GM12878 (cell line): ENCODE measurements at regions not wholly inside any gene's neighbourhood (a gene's known extent, or its start where the extent isn't known, plus 50 kb on each side); places are given as distances from the start of the nearest gene placed in this dataset.

Source experiments
- ATAC-seq: fragments of 200-7000 bp; cut with Tn5 transposase; 3 replicates; pipeline ENCODE4 v1.9.1; 2020; ENCODE audit warnings: mild to moderate bottlenecking, moderate library complexity
- BruUV-seq: library from RNA; stranded (reverse); fragments of 400-500 nt; replicated peaks from 2 replicates; lab custom pipeline; 2021; lab: Mats Ljungman, UMichigan
- CTCF ChIA-PET: fragments of 300-600 bp; sonication (Branson Sonifier 250); formaldehyde crosslinking; extraction: SDS; loops from one replicate; lab custom pipeline; 2021; ENCODE audit warnings: inconsistent platforms; lab: Yijun Ruan, JAX
- POLR2A ChIA-PET: fragments of 350-600 bp; formaldehyde crosslinking; extraction: SDS; loops from one replicate; lab custom pipeline; 2021; ENCODE audit warnings: inconsistent platforms; lab: Charles Lee
- RAD21 ChIA-PET: fragments of 300-600 bp; sonication (Branson Sonifier 250); formaldehyde crosslinking; loops from one replicate; lab custom pipeline; 2023; ENCODE audit warnings: antibody characterized with exemption; ENCODE audit not compliant: unreplicated experiment; lab: Charles Lee
- SMC1A ChIA-PET: fragments of 300-600 bp; sonication (Branson Sonifier 250); formaldehyde crosslinking; loops from one replicate; lab custom pipeline; 2023; ENCODE audit not compliant: unreplicated experiment, uncharacterized antibody; lab: Charles Lee
- DNase-seq: peaks from one replicate; pipeline ENCODE4 v3.0.0-alpha.2; 2011; ENCODE audit warnings: low read depth, low spot score
- FAIRE-seq: peaks from 3 replicates; lab custom pipeline; 2011; peaks lifted over from hg19 to GRCh38; lab: Jason Lieb, UNC
- H2AFZ ChIP-seq: 2 replicates; pipeline ENCODE4 v1.6.0; 2011; ENCODE audit warnings: low read depth, low read length, control low read depth; ENCODE audit not compliant: control insufficient read depth
- H3K27ac ChIP-seq: 2 replicates; pipeline ENCODE4 v1.5.1; 2011; ENCODE audit warnings: control low read depth; ENCODE audit not compliant: control insufficient read depth, insufficient read depth
- H3K27me3 ChIP-seq, 2 experiments: replicated peaks in 1 of 2; 2 replicates each; pipeline versions ENCODE4 v1.6.0 to v1.6.1; 2011; ENCODE audit warnings: low read length in 1 of 2; ENCODE audit not compliant: control insufficient read depth in 2 of 2, insufficient read depth in 2 of 2
- H3K36me3 ChIP-seq, 2 experiments: 2 replicates each; pipeline ENCODE4 v1.5.1; 2011; ENCODE audit warnings: low read length in 1 of 2; ENCODE audit not compliant: control insufficient read depth in 2 of 2, insufficient read depth in 2 of 2
- H3K4me1 ChIP-seq: 2 replicates; pipeline ENCODE4 v1.6.1; 2011; ENCODE audit warnings: mild to moderate bottlenecking, low read length, moderate library complexity, mixed read lengths; ENCODE audit not compliant: control insufficient read depth, insufficient read depth
- H3K4me2 ChIP-seq: 2 replicates; pipeline ENCODE4 v1.6.0; 2011; ENCODE audit warnings: control low read depth; ENCODE audit not compliant: control insufficient read depth, insufficient read depth
- H3K4me3 ChIP-seq: fragments of 200-600 bp; sonication (generic); 2 replicates; pipeline ENCODE4 v1.5.1; 2016
- H3K79me2 ChIP-seq: 2 replicates; pipeline ENCODE4 v1.6.0; 2011; ENCODE audit warnings: low read length; ENCODE audit not compliant: control insufficient read depth, insufficient read depth
- H3K9ac ChIP-seq: 2 replicates; pipeline ENCODE4 v1.8.0; 2011; ENCODE audit warnings: low read length, control low read depth, mixed read lengths; ENCODE audit not compliant: control insufficient read depth, insufficient read depth
- H3K9me3 ChIP-seq: replicated peaks from 3 replicates; pipeline ENCODE4 v1.5.1; 2011; ENCODE audit warnings: mild to moderate bottlenecking, low read length; ENCODE audit not compliant: control insufficient read depth, insufficient read depth
- H4K20me1 ChIP-seq: 2 replicates; pipeline ENCODE4 v1.6.0; 2011; ENCODE audit not compliant: control insufficient read depth, insufficient read depth
- CEBPB ChIP-seq, 2 experiments: fragments of 150-350 bp in 1 of 2; IDR thresholded peaks; 2 replicates each; pipeline ENCODE4 v1.6.1; 2012 to 2014; ENCODE audit warnings: low read depth in 2 of 2, low read length in 2 of 2, borderline replicate concordance in 1 of 2, inconsistent platforms in 1 of 2
- MTA3 ChIP-seq: IDR thresholded peaks from 2 replicates; pipeline ENCODE4 v1.6.1; 2012; ENCODE audit warnings: low read length, inconsistent platforms, borderline replicate concordance
- RAD21 ChIP-seq: IDR thresholded peaks from 2 replicates; pipeline ENCODE4 v1.6.1; 2011; ENCODE audit warnings: mild to moderate bottlenecking, low read depth, low read length, moderate library complexity; ENCODE audit not compliant: insufficient read depth
- SMC3 ChIP-seq: IDR thresholded peaks from 2 replicates; pipeline ENCODE4 v1.6.1; 2011; ENCODE audit warnings: low read length, improper control_type of control experiment, borderline replicate concordance
- YY1 ChIP-seq: IDR thresholded peaks from 2 replicates; pipeline ENCODE4 v1.6.1; 2011; ENCODE audit warnings: low read depth, mild to moderate bottlenecking, low read length
- WGBS: methylation state at CpG from one replicate; pipeline ENCODE4 v1.1.6; 2016; ENCODE audit warnings: low lambda C conversion rate; ENCODE audit not compliant: insufficient replicate concordance, insufficient coverage; ENCODE audit errors: missing lambda C conversion rate; 5-methylcytosine and 5-hydroxymethylcytosine counted together
- in situ Hi-C: fragments of 300-500 bp; cut with MboI; formaldehyde crosslinking; loops from 9 replicates; pipeline ENCODE4 v1.14.3; 2018; ENCODE audit warnings: mixed read lengths
- intact Hi-C: fragments of 100-400 bp; cut with micrococcal nuclease; formaldehyde crosslinking; loops from one replicate; pipeline ENCODE4 v1.14.2; 2022; ENCODE audit not compliant: unreplicated experiment
- TF ChIP-seq, protein P1 (sequence below), 3 experiments: IDR thresholded peaks in 2 of 3; conservative IDR thresholded peaks in 1 of 3; 2 replicates each; pipeline ENCODE4 v1.5.1; 2011; ENCODE audit warnings: low read depth in 3 of 3, low read length in 3 of 3, mild to moderate bottlenecking in 3 of 3, control low read depth in 2 of 3, moderate library complexity in 2 of 3, inconsistent platforms in 1 of 3, mixed read lengths in 1 of 3; ENCODE audit not compliant: control insufficient read depth in 2 of 3, insufficient read depth in 1 of 3; ENCODE audit errors: extremely low read depth in 1 of 3

DNA sequence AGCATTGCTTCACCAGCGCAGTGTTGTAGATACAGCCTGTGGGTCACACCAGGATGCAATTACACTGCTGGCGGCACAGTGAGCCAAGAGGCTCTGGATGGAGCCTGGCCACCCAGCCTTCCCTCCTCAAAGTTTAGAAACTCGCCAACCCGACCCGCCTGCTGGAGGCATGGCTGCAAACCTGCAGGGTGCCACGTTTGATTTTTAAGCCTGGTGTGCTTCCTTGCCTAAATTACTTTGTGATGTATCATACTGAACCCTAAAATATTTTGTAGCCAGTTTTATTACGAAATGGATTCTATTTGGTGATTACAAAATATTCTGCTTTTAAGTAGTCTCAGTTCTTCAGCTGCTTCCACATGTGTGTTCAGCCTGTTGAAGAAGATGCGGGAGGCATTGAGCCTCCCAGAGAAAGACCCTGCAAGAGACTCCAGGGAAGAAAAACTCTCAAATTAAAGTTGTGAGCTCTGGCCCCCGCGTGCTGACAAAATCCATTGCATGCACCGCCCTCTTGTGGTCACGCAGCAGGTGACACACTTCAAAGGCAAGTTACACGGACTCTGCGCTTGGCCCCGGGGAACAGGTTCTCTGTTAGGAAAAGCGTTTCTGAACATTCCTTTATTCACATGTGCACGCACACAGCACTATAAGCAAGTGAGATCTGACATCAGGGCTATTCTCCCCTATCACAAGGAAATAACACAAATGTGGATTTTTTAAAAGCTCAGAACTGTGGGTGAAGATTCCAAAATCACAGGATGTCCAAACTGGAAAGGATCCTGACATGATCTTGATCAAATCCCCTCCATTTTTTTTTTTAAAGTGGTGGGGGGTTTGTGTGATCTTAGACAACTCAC is 63.0 kb upstream of the TWIST2 start:
- WGBS, result 15% methylated on average over 17 of the region's 17 CpGs
- H3K4me3 ChIP-seq, result no peak overlapping the region
- H3K4me2 ChIP-seq, result no peak overlapping the region
- no TSS peak for BruUV-seq
- ChIA-PET CTCF (interaction anchor here (0.5 to 2.5 kb wide), 8 partner anchors 10 to 977 kb away, joined by 3 to 25 read pairs (median 4); no protein-coding TSS in a partner anchor), POLR2A (no interaction called here), RAD21 (interaction anchor here (1.3 to 2.1 kb wide), 2 partner anchors 272 to 427 kb away, joined by 3 to 11 read pairs; no protein-coding TSS in a partner anchor), SMC1A (interaction anchor here (0.6 kb wide), 1 partner anchor 50 kb away, joined by 3 read pairs; no protein-coding TSS in a partner anchor)
- no peaks in the 10 kb centered on the region for H3K36me3 ChIP-seq
- no peak for DNase-seq
- TF ChIP-seq, protein P1, sequence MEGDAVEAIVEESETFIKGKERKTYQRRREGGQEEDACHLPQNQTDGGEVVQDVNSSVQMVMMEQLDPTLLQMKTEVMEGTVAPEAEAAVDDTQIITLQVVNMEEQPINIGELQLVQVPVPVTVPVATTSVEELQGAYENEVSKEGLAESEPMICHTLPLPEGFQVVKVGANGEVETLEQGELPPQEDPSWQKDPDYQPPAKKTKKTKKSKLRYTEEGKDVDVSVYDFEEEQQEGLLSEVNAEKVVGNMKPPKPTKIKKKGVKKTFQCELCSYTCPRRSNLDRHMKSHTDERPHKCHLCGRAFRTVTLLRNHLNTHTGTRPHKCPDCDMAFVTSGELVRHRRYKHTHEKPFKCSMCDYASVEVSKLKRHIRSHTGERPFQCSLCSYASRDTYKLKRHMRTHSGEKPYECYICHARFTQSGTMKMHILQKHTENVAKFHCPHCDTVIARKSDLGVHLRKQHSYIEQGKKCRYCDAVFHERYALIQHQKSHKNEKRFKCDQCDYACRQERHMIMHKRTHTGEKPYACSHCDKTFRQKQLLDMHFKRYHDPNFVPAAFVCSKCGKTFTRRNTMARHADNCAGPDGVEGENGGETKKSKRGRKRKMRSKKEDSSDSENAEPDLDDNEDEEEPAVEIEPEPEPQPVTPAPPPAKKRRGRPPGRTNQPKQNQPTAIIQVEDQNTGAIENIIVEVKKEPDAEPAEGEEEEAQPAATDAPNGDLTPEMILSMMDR (IDR thresholded peaks at IDR 0.05 in 2 of 3, conservative IDR thresholded peaks at IDR 0.05 in 1 of 3; ENCODE audit: control insufficient read depth in 2 of 3, extremely low read depth in 1 of 3, insufficient read depth in 1 of 3, low read depth in 3 of 3, low read length in 3 of 3), result peak; percentile 78 to 88 (median 85)
- TF ChIP-seq YY1, result 0 out of 2 replicates have a peak, but pooled peaks have one; percentile 22
- no peak for TF ChIP-seq CEBPB (IDR thresholded peaks at IDR 0.05; ENCODE audit: borderline replicate concordance in 1 of 2, low read depth in 2 of 2, low read length in 2 of 2)
- TF ChIP-seq MTA3, result no peak
- TF ChIP-seq SMC3, result peak; percentile 52
- peak; percentile 77 for TF ChIP-seq RAD21
- peak; percentile 83 for ATAC-seq
- in situ Hi-C loops (loop anchor here (10.0 kb wide), 1 partner anchor 430 kb away; no protein-coding TSS in a partner anchor), intact Hi-C loops (loop anchor here (1.0 to 2.0 kb wide), 2 partner anchors 272 to 428 kb away; no protein-coding TSS in a partner anchor)
- H2AFZ ChIP-seq, result no peak overlapping the region
- FAIRE-seq, result no peak
- H3K4me1 ChIP-seq, result no peaks in the 10 kb centered on the region
- no peaks in the 10 kb centered on the region for H4K20me1 ChIP-seq
- H3K27me3 ChIP-seq, result no peaks in the 10 kb centered on the region; a peak in 1 of 4 replicates
- no peak overlapping the region for H3K27ac ChIP-seq
- H3K79me2 ChIP-seq, result no peaks in the 10 kb centered on the region
- H3K9me3 ChIP-seq, result no peaks in the 10 kb centered on the region; the same call in 2 of the 3 replicates
- H3K9ac ChIP-seq, result no peak overlapping the region
